A549 (cell line): ENCODE measurements at regions not wholly inside any gene's neighbourhood (a gene's known extent, or its start where the extent isn't known, plus 50 kb on each side); places are given as distances from the start of the nearest gene placed in this dataset.

Source experiments
- ATAC-seq, 2 experiments: fragments of 200-7000 bp in 1 of 2; fragments of >200 bp in 1 of 2; cut with Nextera tagmentation in 1 of 2; cut with Tn5 transposase in 1 of 2; 3 replicates each; pipeline versions ENCODE4 v1.8.0 to v1.9.1; 2018 to 2020; ENCODE audit warnings: mild to moderate bottlenecking in 1 of 2, moderate library complexity in 1 of 2
- CTCF ChIA-PET: fragments of 300-600 bp; sonication (Branson Sonifier 250); formaldehyde crosslinking; extraction: SDS; loops from one replicate; lab custom pipeline; 2021; ENCODE audit warnings: antibody characterized with exemption, inconsistent platforms; lab: Yijun Ruan, JAX
- POLR2A ChIA-PET: fragments of 350-600 bp; formaldehyde crosslinking; extraction: SDS; loops from one replicate; lab custom pipeline; 2021; ENCODE audit warnings: antibody characterized with exemption, inconsistent platforms; lab: Yijun Ruan, JAX
- DNase-seq, 2 experiments: peaks; one replicate each; pipeline versions ENCODE4 v3.0.0 to v3.0.0-alpha.2; 2011 to 2016; ENCODE audit warnings: low read depth in 1 of 2, low spot score in 1 of 2
- FAIRE-seq: peaks from 2 replicates; lab custom pipeline; 2011; peaks lifted over from hg19 to GRCh38; lab: Jason Lieb, UNC
- H3K27ac ChIP-seq, 2 experiments: fragments of >200 bp; sonication (Bioruptor Twin); formaldehyde crosslinking; 3 replicates each; pipeline ENCODE4 v1.5.1; 2016 to 2017
- H3K4me1 ChIP-seq: fragments of >200 bp; sonication (Bioruptor Twin); formaldehyde crosslinking; 3 replicates; pipeline ENCODE4 v1.6.1; 2016
- H3K4me2 ChIP-seq: fragments of >200 bp; sonication (Bioruptor Twin); formaldehyde crosslinking; 3 replicates; pipeline ENCODE4 v1.6.1; 2016
- H3K4me3 ChIP-seq: fragments of >200 bp; sonication (Bioruptor Twin); formaldehyde crosslinking; 3 replicates; pipeline ENCODE4 v1.5.1; 2016
- H3K9me3 ChIP-seq: fragments of >200 bp; sonication (Bioruptor Twin); formaldehyde crosslinking; 3 replicates; pipeline ENCODE4 v1.6.1; 2016
- ATOH8 ChIP-seq: fragments of 250-450 bp; sonication (Bioruptor Pico); IDR thresholded peaks from 2 replicates; pipeline ENCODE4 v1.5.0; 2020; ENCODE audit warnings: low read depth, mild to moderate bottlenecking, moderate library complexity
- BHLHE40 ChIP-seq: IDR thresholded peaks from 2 replicates; pipeline ENCODE4 v1.6.1; 2012; ENCODE audit warnings: low read depth, low read length, inconsistent platforms
- CEBPB ChIP-seq, 2 experiments: fragments of >200 bp in 1 of 2; sonication (Bioruptor Twin) in 1 of 2; formaldehyde crosslinking in 1 of 2; IDR thresholded peaks; 2 replicates each; pipeline ENCODE4 v1.6.1; 2012 to 2016
- CHD2 ChIP-seq: fragments of 150-350 bp; IDR thresholded peaks from 2 replicates; pipeline ENCODE4 v1.6.1; 2014; ENCODE audit warnings: low read length; ENCODE audit not compliant: partially characterized antibody
- CHD4 ChIP-seq: fragments of 200-600 bp; sonication (generic); IDR thresholded peaks from 2 replicates; pipeline ENCODE4 v1.6.1; 2016; ENCODE audit warnings: antibody characterized with exemption, mild to moderate bottlenecking, borderline replicate concordance
- EHMT2 ChIP-seq: fragments of 200-600 bp; sonication (generic); IDR thresholded peaks from 2 replicates; pipeline ENCODE4 v1.6.1; 2016; ENCODE audit warnings: antibody characterized with exemption, low read depth, mild to moderate bottlenecking, moderate library complexity
- FOSB ChIP-seq: fragments of 250-450 bp; sonication (Bioruptor Pico); IDR thresholded peaks from 2 replicates; pipeline ENCODE4 v1.5.0; 2020; ENCODE audit warnings: mild to moderate bottlenecking, moderate library complexity
- FOSL2 ChIP-seq, 2 experiments: fragments of 450-650 bp in 1 of 2; fragments of >200 bp in 1 of 2; sonication (Bioruptor Twin) in 1 of 2; formaldehyde crosslinking; IDR thresholded peaks; 2 replicates each; pipeline versions ENCODE4 v1.5.0 to v1.6.1; 2016 to 2020; ENCODE audit warnings: mild to moderate bottlenecking in 1 of 2, moderate library complexity in 1 of 2
- HDAC2 ChIP-seq: fragments of 200-600 bp; sonication (generic); IDR thresholded peaks from 2 replicates; pipeline ENCODE4 v1.6.1; 2016
- HOXA7 ChIP-seq: fragments of 250-450 bp; sonication (Bioruptor Pico); IDR thresholded peaks from 2 replicates; pipeline ENCODE4 v1.5.0; 2020; ENCODE audit warnings: mild to moderate bottlenecking, moderate library complexity
- HOXB5 ChIP-seq: fragments of 250-450 bp; sonication (Bioruptor Pico); IDR thresholded peaks from 2 replicates; pipeline ENCODE4 v1.5.0; 2020; ENCODE audit warnings: mild to moderate bottlenecking, moderate library complexity
- JUNB ChIP-seq: fragments of >200 bp; sonication (Bioruptor Twin); formaldehyde crosslinking; IDR thresholded peaks from 2 replicates; pipeline ENCODE4 v1.6.1; 2016
- KDM1A ChIP-seq: fragments of 200-600 bp; sonication (generic); IDR thresholded peaks from 2 replicates; pipeline ENCODE4 v1.6.1; 2016; ENCODE audit warnings: low read depth, mild to moderate bottlenecking
- KDM5A ChIP-seq: fragments of 200-600 bp; sonication (generic); IDR thresholded peaks from 2 replicates; pipeline ENCODE4 v1.6.1; 2016; ENCODE audit warnings: antibody characterized with exemption, mild to moderate bottlenecking
- MAFK ChIP-seq: fragments of 450-650 bp; IDR thresholded peaks from 2 replicates; pipeline ENCODE4 v1.6.1; 2014; ENCODE audit not compliant: partially characterized antibody
- MAX ChIP-seq: IDR thresholded peaks from 2 replicates; pipeline ENCODE4 v1.6.1; 2012
- MYC ChIP-seq: IDR thresholded peaks from 2 replicates; pipeline ENCODE4 v1.6.1; 2012; ENCODE audit warnings: mild to moderate bottlenecking, inconsistent platforms, low read length, improper control_type of control experiment, borderline replicate concordance
- NFE2L2 ChIP-seq: fragments of 150-350 bp; conservative IDR thresholded peaks from 2 replicates; pipeline ENCODE4 v1.6.1; 2014; ENCODE audit warnings: low read length
- NR3C1 ChIP-seq: fragments of >200 bp; sonication (Bioruptor Twin); formaldehyde crosslinking; IDR thresholded peaks from 3 replicates; pipeline ENCODE4 v1.6.1; 2017
- POLR2AphosphoS2 ChIP-seq: conservative IDR thresholded peaks from 2 replicates; pipeline ENCODE4 v1.6.1; 2012; ENCODE audit warnings: low read length, improper control_type of control experiment, inconsistent platforms
- RAD21 ChIP-seq, 2 experiments: fragments of >200 bp in 1 of 2; sonication (Bioruptor Twin) in 1 of 2; formaldehyde crosslinking in 1 of 2; IDR thresholded peaks in 1 of 2; conservative IDR thresholded peaks in 1 of 2; 2 replicates in 1 of 2; 3 replicates in 1 of 2; pipeline ENCODE4 v1.6.1; 2012 to 2018; ENCODE audit warnings: inconsistent platforms in 1 of 2
- RFX5 ChIP-seq: fragments of 450-650 bp; IDR thresholded peaks from 2 replicates; pipeline ENCODE4 v1.7.1; 2014; ENCODE audit warnings: antibody characterized with exemption, mild to moderate bottlenecking, moderate library complexity
- SMC3 ChIP-seq: fragments of >200 bp; sonication (Bioruptor Twin); formaldehyde crosslinking; IDR thresholded peaks from 3 replicates; pipeline ENCODE4 v1.6.1; 2018; ENCODE audit warnings: inconsistent platforms
- ZFP36 ChIP-seq: fragments of 450-650 bp; IDR thresholded peaks from 2 replicates; pipeline ENCODE4 v1.6.1; 2014; ENCODE audit warnings: borderline replicate concordance; ENCODE audit not compliant: partially characterized antibody
- ZNF302 ChIP-seq: fragments of 250-450 bp; sonication (Bioruptor Pico); IDR thresholded peaks from 2 replicates; pipeline ENCODE4 v1.9.0; 2021; ENCODE audit warnings: inconsistent platforms, mild to moderate bottlenecking, moderate library complexity
- WGBS: methylation state at CpG from one replicate; pipeline ENCODE4 v1.1.6; 2017; ENCODE audit errors: missing lambda C conversion rate; 5-methylcytosine and 5-hydroxymethylcytosine counted together
- TF ChIP-seq, protein P1 (sequence below): fragments of >200 bp; sonication (Bioruptor Twin); formaldehyde crosslinking; IDR thresholded peaks from 2 replicates; pipeline ENCODE4 v1.6.1; 2016
- TF ChIP-seq, protein P2 (sequence below): fragments of 450-650 bp; IDR thresholded peaks from 2 replicates; pipeline ENCODE4 v1.6.1; 2014; ENCODE audit warnings: antibody characterized with exemption

GRCh38 chr15:94815914-94816313 is 584.6 kb downstream of the MCTP2 start:
- DNase-seq: no peak
- ATAC-seq: no peak
- Histone ChIP-seq H3K9me3 (peaks cover 7% of the 10 kb centered on the region; the same call in 1 of the 3 replicates), H3K27ac (no peak overlapping the region), H3K4me1 (no peaks in the 10 kb centered on the region), H3K4me3 (no peak overlapping the region), H3K4me2 (no peak overlapping the region)
- ChIA-PET CTCF (no interaction called here), POLR2A (no interaction called here)
- no peak for TF ChIP-seq POLR2AphosphoS2
- TF ChIP-seq MYC: no peak
- TF ChIP-seq ATOH8 (CRISPR knock-in tag): no peak
- TF ChIP-seq HDAC2: no peak
- TF ChIP-seq RFX5: no peak
- 15% methylated on average over 5 of the region's 5 CpGs for WGBS
- no peak for FAIRE-seq

DNA sequence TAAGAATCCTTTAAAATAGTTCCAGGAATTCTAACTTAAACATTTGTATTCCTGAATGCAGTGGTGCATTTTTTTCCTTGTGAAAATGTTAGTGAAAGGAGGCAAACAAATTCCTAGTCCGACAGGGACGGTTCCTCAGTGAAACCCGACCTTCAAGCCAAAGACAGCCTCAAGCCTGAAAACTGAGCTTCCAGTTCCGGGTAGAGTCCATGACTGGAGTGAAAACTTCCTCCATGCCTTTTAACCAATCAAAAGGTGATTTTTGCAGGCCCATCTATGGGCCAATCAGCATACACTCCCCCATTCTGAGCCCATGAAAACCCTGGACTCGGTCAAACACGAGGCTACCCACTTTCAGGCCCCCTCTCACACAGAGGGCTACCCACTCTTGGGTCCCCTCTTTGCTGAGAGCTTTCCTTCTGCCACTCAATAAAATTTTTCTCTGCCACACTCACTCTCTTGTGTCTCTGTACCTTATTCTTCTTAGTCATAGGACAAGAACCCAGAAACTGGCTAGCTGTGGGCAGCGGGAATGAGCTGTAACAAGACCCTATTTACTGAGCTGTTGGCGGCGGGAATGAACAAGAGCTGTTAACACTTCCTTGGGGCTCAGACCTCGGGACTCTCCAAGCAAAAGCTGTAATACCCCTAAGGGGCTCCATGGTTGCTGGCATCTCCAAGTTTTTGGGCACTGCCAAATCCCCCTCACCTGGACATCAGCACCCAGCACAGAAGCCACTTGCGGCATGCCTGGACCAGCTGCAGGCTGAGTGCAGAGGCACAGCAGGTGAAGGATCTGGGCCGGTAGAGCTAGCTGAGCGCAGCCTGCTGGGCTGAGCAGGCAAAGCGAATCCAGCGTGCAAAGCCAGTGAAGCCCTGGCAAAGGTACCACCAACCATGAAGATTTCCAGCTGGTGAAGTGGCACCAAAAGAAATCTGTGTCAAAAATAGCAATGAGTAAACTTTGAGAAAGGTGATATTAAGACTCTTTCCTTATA is 598.8 kb downstream of the MCTP2 start:
- Histone ChIP-seq H3K4me1 (no peaks in the 10 kb centered on the region), H3K4me2 (no peak overlapping the region), H3K27ac (no peak overlapping the region), H3K9me3 (no peaks in the 10 kb centered on the region; the same call in 2 of the 3 replicates), H3K4me3 (no peak overlapping the region)
- CTCF ChIA-PET: no interaction called here
- POLR2A ChIA-PET: no interaction called here
- WGBS: 17% methylated on average over 15 of the region's 15 CpGs
- FAIRE-seq (no peak), ATAC-seq (no peak), DNase-seq (no peak)
- TF ChIP-seq SMC3: no peak
- no peak for TF ChIP-seq JUNB
- no peak for TF ChIP-seq RAD21 (conservative IDR thresholded peaks at IDR 0.05 in 1 of 2, IDR thresholded peaks at IDR 0.05 in 1 of 2)

- POLR2A ChIA-PET: no interaction called here
- CTCF ChIA-PET: no interaction called here
- DNase-seq: no peak
- Histone ChIP-seq H3K4me1 (no peaks in the 10 kb centered on the region), H3K27ac (no peak overlapping the region), H3K4me2 (no peak overlapping the region), H3K4me3 (no peak overlapping the region), H3K9me3 (no peaks in the 10 kb centered on the region; the same call in 2 of the 3 replicates)
- 65% methylated on average over 3 of the region's 3 CpGs for WGBS
- no peak for ATAC-seq
- TF ChIP-seq BHLHE40: no peak
- TF ChIP-seq, protein P1, sequence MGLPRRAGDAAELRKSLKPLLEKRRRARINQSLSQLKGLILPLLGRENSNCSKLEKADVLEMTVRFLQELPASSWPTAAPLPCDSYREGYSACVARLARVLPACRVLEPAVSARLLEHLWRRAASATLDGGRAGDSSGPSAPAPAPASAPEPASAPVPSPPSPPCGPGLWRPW: no peak
- TF ChIP-seq MAFK: peak; percentile 56
- no peak for TF ChIP-seq CHD2
- FAIRE-seq: no peak
These were observed 602.6 kb downstream of the MCTP2 start for GRCh38 chr15:94834000-94834399.

- Histone ChIP-seq H3K4me3 (no peak overlapping the region), H3K4me1 (no peaks in the 10 kb centered on the region)
- DNase-seq (no peak), FAIRE-seq (no peak)
- no peak for TF ChIP-seq NR3C1
- TF ChIP-seq HDAC2: no peak
- no peak for TF ChIP-seq HOXB5 (CRISPR knock-in tag)
- no peak for TF ChIP-seq CEBPB (IDR thresholded peaks at IDR 0.05)
- TF ChIP-seq, protein P2, sequence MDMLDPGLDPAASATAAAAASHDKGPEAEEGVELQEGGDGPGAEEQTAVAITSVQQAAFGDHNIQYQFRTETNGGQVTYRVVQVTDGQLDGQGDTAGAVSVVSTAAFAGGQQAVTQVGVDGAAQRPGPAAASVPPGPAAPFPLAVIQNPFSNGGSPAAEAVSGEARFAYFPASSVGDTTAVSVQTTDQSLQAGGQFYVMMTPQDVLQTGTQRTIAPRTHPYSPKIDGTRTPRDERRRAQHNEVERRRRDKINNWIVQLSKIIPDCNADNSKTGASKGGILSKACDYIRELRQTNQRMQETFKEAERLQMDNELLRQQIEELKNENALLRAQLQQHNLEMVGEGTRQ: no peak
- TF ChIP-seq NFE2L2: no peak
- no peak for TF ChIP-seq FOSB
- TF ChIP-seq EHMT2: no peak
- TF ChIP-seq FOSL2 (IDR thresholded peaks at IDR 0.05): no peak
- no peak for TF ChIP-seq FOSL2 (CRISPR knock-in tag; IDR thresholded peaks at IDR 0.05)
- no peak for TF ChIP-seq ZFP36
- no peak for TF ChIP-seq KDM1A
- no peak for TF ChIP-seq ATOH8 (CRISPR knock-in tag)
- TF ChIP-seq BHLHE40: no peak
- no peak for TF ChIP-seq MAX
- no peak for TF ChIP-seq KDM5A
- TF ChIP-seq HOXA7 (CRISPR knock-in tag): no peak
- no peak for TF ChIP-seq ZNF302 (CRISPR knock-in tag)
- no peak for TF ChIP-seq CHD4
- TF ChIP-seq, all 56 proteins: peak for 0
- Histone ChIP-seq H3K27ac (no peak overlapping the region), H3K4me2 (no peak overlapping the region), H3K9me3 (peaks cover 2% of the 10 kb centered on the region; the same call in 1 of the 3 replicates)
- 6% methylated on average over 1 of the region's 1 CpG for WGBS
- CTCF ChIA-PET: no interaction called here
- POLR2A ChIA-PET: no interaction called here
- no peak for ATAC-seq
These were observed 603.1 kb downstream of the MCTP2 start for GRCh38 chr15:94834494-94834893.
